Skeletal muscle satellite cell (primary cell): ENCODE measurements at regions not wholly inside any gene's neighbourhood (a gene's known extent, or its start where the extent isn't known, plus 50 kb on each side); places are given as distances from the start of the nearest gene placed in this dataset.

Experiments used
- H3K27me3 ChIP-seq: 2 replicates; pipeline ENCODE4 v1.7.0; 2013; ENCODE audit warnings: low read length; ENCODE audit not compliant: control insufficient read depth, insufficient read depth
- H3K36me3 ChIP-seq: 2 replicates; pipeline ENCODE4 v1.7.0; 2013; ENCODE audit warnings: mild to moderate bottlenecking, control low read depth, low read length; ENCODE audit not compliant: insufficient read depth
- H3K4me1 ChIP-seq: 2 replicates; pipeline ENCODE4 v1.7.0; 2013; ENCODE audit warnings: low read length; ENCODE audit not compliant: control insufficient read depth, insufficient read depth
- H3K4me2 ChIP-seq: 2 replicates; pipeline ENCODE4 v1.7.0; 2013; ENCODE audit warnings: mild to moderate bottlenecking, low read length
- H3K4me3 ChIP-seq: 2 replicates; pipeline ENCODE4 v1.7.0; 2013; ENCODE audit warnings: low read length
- H3K9ac ChIP-seq: 2 replicates; pipeline ENCODE4 v1.7.0; 2013; ENCODE audit warnings: mild to moderate bottlenecking, low read depth, low read length, moderate library complexity
- H3K9me3 ChIP-seq: replicated peaks from 2 replicates; pipeline ENCODE4 v1.7.0; 2013; ENCODE audit warnings: mild to moderate bottlenecking, control low read depth, low read length

DNA sequence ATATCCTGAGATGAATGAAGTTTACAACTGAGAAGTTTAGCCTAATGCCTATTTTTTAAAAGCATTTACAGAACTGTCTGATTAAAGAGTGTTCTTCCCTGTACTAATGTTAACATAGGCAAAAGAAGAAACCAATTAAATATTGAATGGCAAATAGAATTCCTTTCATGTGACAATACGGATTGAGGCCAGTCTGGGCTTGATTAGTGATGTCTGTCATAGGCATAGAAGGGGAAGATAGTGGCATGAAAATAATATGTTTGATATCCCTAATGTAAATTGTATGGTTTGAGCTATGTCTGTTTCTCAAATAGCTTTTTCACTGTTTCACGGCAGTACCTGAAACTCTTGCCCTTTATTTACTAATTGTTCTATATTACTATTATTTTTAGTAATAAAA, 443.1 kb upstream of the CLINT1 start:
- H3K4me3 ChIP-seq: no peak overlapping the region
- peaks cover 21% of the 10 kb centered on the region for H3K27me3 ChIP-seq
- no peak overlapping the region for H3K4me2 ChIP-seq

GRCh38 chr5:158301186-158301585, 442.2 kb upstream of the CLINT1 start:
- Histone ChIP-seq H3K9ac (no peak overlapping the region), H3K9me3 (no peaks in the 10 kb centered on the region), H3K4me2 (no peak overlapping the region), H3K27me3 (peaks cover 21% of the 10 kb centered on the region), H3K4me1 (no peaks in the 10 kb centered on the region), H3K4me3 (no peak overlapping the region), H3K36me3 (no peaks in the 10 kb centered on the region)

More for the DNA sequence above, 443.1 kb upstream of the CLINT1 start:
- Histone ChIP-seq H3K9me3 (no peaks in the 10 kb centered on the region), H3K36me3 (no peaks in the 10 kb centered on the region), H3K4me1 (no peaks in the 10 kb centered on the region), H3K9ac (no peak overlapping the region)

DNA sequence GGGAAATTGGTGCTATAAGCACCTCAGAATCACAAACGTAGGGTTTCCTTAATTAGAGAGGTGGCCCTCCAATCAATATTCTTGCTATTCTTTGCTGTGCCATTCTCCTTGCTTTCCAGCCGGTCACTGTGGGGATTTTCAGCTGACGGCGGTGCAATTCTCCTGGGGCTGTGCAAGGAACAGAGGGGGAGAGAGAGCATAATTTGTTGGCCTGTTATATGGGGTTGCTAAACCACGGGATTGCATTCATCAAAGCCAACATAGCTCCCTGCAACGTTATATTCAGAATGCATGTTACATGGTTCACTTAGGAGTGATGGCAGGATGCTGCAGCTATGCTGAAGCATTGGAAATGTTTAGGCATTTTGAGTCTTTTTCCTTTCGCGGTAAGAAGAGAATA, 441.3 kb upstream of the CLINT1 start:
- Histone ChIP-seq H3K36me3 (no peaks in the 10 kb centered on the region), H3K4me1 (no peaks in the 10 kb centered on the region), H3K9ac (no peak overlapping the region), H3K4me2 (no peak overlapping the region), H3K9me3 (no peaks in the 10 kb centered on the region), H3K4me3 (no peak overlapping the region), H3K27me3 (peaks cover 18% of the 10 kb centered on the region)

GRCh38 chr5:158297002-158297527, 438.1 kb upstream of the CLINT1 start:
- H3K4me1 ChIP-seq: no peaks in the 10 kb centered on the region
- H3K4me2 ChIP-seq: no peak overlapping the region
- no peaks in the 10 kb centered on the region for H3K9me3 ChIP-seq
- H3K36me3 ChIP-seq: no peaks in the 10 kb centered on the region
- H3K9ac ChIP-seq: no peak overlapping the region
- peaks cover 13% of the 10 kb centered on the region for H3K27me3 ChIP-seq
- H3K4me3 ChIP-seq: no peak overlapping the region

DNA sequence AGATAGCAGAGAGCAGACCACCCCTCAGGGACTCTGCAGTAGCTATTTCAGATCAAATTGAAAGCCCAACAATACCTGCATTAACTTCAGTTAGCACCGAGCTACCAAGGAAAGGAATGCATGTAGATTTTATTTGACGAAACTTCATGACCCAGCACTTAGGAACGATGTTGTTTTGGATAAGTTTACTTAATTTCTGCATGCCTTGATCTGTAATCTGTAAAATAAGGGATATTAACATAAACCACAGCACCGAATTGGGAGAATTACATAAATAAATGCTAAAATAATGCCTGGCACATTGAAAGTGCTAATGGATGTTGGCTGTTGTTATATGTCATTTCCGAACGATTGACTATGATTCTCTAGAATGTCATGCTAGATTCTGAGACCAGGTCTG, 435.8 kb upstream of the CLINT1 start:
- Histone ChIP-seq H3K27me3 (no peaks in the 10 kb centered on the region), H3K9me3 (no peaks in the 10 kb centered on the region), H3K4me3 (no peak overlapping the region), H3K9ac (no peak overlapping the region), H3K36me3 (no peaks in the 10 kb centered on the region), H3K4me1 (no peaks in the 10 kb centered on the region), H3K4me2 (no peak overlapping the region)

DNA sequence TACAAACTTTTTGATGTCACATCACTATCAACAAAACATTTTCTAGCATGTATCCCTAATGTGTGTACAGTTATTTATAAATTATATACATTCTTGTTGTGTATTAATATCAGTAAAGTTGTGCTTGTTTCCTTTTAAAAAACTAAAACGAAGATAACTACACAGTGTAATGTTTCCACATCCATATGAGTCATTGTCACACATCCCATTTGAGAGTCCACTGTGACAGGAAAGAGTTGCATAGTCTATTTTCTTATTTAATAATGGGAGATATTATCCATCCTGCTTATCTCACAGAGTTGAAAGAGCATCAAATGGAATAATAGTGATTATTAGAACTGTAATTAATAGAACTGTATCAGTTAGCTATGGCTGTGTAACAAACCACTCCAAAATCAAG, 434.0 kb upstream of the CLINT1 start:
- Histone ChIP-seq H3K4me3 (no peak overlapping the region), H3K4me2 (no peak overlapping the region), H3K9me3 (no peaks in the 10 kb centered on the region), H3K9ac (no peak overlapping the region), H3K4me1 (peaks cover 2% of the 10 kb centered on the region), H3K27me3 (no peaks in the 10 kb centered on the region), H3K36me3 (no peaks in the 10 kb centered on the region)

- Histone ChIP-seq H3K36me3 (no peaks in the 10 kb centered on the region), H3K27me3 (no peaks in the 10 kb centered on the region), H3K9ac (no peak overlapping the region), H3K4me2 (no peak overlapping the region), H3K9me3 (no peaks in the 10 kb centered on the region), H3K4me1 (peaks cover 7% of the 10 kb centered on the region), H3K4me3 (no peak overlapping the region)
Observed at GRCh38 chr5:158289967-158290366, 431.0 kb upstream of the CLINT1 start.

DNA sequence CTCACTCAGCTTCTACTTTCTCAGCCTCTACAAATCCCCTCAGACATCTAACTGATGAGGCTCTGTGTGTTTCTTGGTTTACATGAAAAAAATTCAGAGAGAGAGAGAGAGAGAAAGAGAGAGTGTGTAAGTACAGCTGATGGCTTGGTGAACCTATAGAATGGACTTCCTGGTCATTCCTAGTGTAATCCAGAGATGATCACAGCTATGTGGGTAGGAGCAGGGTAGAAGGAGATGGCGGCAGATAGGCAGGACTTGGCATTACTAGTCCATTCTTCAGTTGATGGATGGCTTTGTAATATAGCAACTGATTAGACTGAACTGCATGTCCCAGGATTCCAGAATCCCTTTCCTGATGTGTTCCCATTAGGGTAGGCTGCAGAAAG, 429.3 kb upstream of the CLINT1 start:
- no peaks in the 10 kb centered on the region for H3K27me3 ChIP-seq
- H3K4me1 ChIP-seq: peaks cover 7% of the 10 kb centered on the region
- no peaks in the 10 kb centered on the region for H3K36me3 ChIP-seq
- no peak overlapping the region for H3K4me3 ChIP-seq
- no peaks in the 10 kb centered on the region for H3K9me3 ChIP-seq
- H3K9ac ChIP-seq: no peak overlapping the region
- H3K4me2 ChIP-seq: peak overlapping the region; percentile 2

DNA sequence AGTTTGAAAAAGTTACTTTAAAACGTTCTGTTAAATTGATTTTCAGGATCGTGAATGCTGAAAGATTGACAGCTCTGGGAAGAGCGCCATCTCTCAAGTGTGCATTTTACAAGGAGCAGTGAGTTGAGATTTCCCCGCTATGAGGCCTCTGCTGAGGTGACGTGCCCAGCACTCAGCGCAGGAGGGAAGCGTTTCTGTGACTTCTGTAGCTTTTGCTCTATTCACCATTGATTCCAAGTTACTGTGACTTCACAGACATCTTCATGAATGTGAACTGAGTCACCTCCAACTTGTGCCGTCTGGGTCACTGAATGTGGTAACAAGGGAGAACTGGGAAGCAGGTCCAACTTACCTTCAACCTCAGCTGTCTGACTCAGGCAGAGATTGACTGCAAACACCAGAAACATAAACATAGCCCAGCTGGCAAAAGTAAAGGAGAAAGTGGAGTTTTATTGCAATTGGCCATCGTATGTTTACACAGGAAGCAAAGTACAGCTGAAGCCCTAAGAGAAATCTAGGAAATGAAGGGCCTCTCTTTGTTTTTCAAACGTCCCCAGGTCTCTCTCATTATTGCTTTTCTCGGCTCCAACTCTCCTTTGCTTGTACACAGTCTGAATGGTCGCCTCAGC, 428.8 kb upstream of the CLINT1 start:
- Histone ChIP-seq H3K9me3 (no peaks in the 10 kb centered on the region), H3K4me2 (peak overlapping the region; percentile 2), H3K9ac (no peak overlapping the region)

DNA sequence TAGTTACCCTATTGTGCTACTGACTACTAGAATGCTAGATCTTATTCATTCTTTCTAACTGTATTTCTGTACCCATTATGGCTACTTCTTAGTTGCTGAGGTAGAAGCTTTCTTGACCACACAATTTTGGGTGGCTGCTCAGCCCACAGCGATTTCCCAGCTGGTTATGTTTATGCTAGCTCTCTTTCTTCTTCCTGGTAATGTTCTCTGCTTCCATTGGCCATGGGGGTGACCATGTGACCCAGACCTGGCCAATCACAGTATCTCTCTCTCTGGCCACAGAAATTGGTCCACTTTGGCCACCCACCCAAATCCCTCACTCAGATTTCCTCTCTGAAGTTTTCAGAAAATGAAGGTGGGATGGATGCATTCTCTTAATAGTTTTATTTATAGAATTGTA, 427.9 kb upstream of the CLINT1 start:
- Histone ChIP-seq H3K4me1 (peaks cover 7% of the 10 kb centered on the region), H3K36me3 (no peaks in the 10 kb centered on the region), H3K27me3 (no peaks in the 10 kb centered on the region), H3K9ac (no peak overlapping the region), H3K4me3 (no peak overlapping the region), H3K4me2 (no peak overlapping the region), H3K9me3 (no peaks in the 10 kb centered on the region)

More for the DNA sequence above, 428.8 kb upstream of the CLINT1 start:
- H3K36me3 ChIP-seq: no peaks in the 10 kb centered on the region
- no peaks in the 10 kb centered on the region for H3K27me3 ChIP-seq
- H3K4me3 ChIP-seq: no peak overlapping the region
- peaks cover 7% of the 10 kb centered on the region for H3K4me1 ChIP-seq

- H3K36me3 ChIP-seq: no peaks in the 10 kb centered on the region
- H3K4me3 ChIP-seq: no peak overlapping the region
- H3K9me3 ChIP-seq: no peaks in the 10 kb centered on the region
- peaks cover 7% of the 10 kb centered on the region for H3K4me1 ChIP-seq
- H3K27me3 ChIP-seq: no peaks in the 10 kb centered on the region
- H3K4me2 ChIP-seq: no peak overlapping the region
- H3K9ac ChIP-seq: no peak overlapping the region
Observed at GRCh38 chr5:158285698-158286097, 426.8 kb upstream of the CLINT1 start.

DNA sequence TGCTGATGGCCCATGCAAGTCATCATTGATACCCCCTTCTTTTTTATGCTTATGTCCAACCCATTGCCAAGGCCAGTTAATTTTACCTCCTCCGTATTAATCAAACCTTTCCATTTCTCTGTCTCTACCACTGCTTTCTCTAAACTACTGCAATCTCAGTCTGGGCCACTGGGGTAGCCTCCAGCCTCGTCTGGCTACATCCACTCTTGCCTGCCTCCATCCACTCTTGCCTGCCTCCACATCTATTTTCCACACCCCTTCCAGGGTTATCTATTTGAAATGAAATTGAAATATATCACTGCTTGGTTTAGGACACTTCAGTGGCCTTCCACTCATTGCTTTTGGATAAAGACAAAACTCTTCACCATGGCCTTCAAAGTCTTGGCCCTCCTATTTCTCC, 425.3 kb upstream of the CLINT1 start:
- Histone ChIP-seq H3K4me1 (peaks cover 7% of the 10 kb centered on the region), H3K4me3 (no peak overlapping the region), H3K36me3 (no peaks in the 10 kb centered on the region), H3K9me3 (no peaks in the 10 kb centered on the region), H3K9ac (no peak overlapping the region), H3K27me3 (no peaks in the 10 kb centered on the region), H3K4me2 (no peak overlapping the region)
